ENCODE measurements at regions not wholly inside any gene's neighbourhood (a gene's known extent, or its start where the extent isn't known, plus 50 kb on each side); places are given as distances from the start of the nearest gene placed in this dataset.

- TF ChIP-seq POLR2AphosphoS5 (IDR thresholded peaks at IDR 0.05; ENCODE audit: low read depth, low read length) (no peak), RFX5 (IDR thresholded peaks at IDR 0.05; ENCODE audit: low read length) (no peak), REST (IDR thresholded peaks at IDR 0.05; ENCODE audit: low read depth, low read length) (no peak), USF1 (IDR thresholded peaks at IDR 0.05; ENCODE audit: borderline replicate concordance, low read depth) (no peak), CTCF (IDR thresholded peaks at IDR 0.05) (no peak), MXI1 (IDR thresholded peaks at IDR 0.05; ENCODE audit: low read depth, low read length) (no peak), SMC3 (IDR thresholded peaks at IDR 0.05; ENCODE audit: low read depth, low read length) (no peak), RAD21 (IDR thresholded peaks at IDR 0.05; ENCODE audit: low read length) (no peak), JUND (IDR thresholded peaks at IDR 0.05) (no peak)
Measured at GRCh38 chr4:53671757-53672156, 80.5 kb upstream of the LNX1 start.
